Upper lobe of right lung (tissue), 1 donor: ENCODE measurements at regions not wholly inside any gene's neighbourhood (a gene's known extent, or its start where the extent isn't known, plus 50 kb on each side); places are given as distances from the start of the nearest gene placed in this dataset.
A peak's percentile ranks its signal among the peaks of the same experiment; 100 is the strongest.

Source experiments
- ATAC-seq: fragments of 200-7000 bp; cut with Tn5 transposase; one replicate; pipeline ENCODE4 v1.9.1; 2020; ENCODE audit warnings: mild to moderate bottlenecking, moderate library complexity
- DNase-seq: peaks from one replicate; pipeline ENCODE4 v3.0.0-alpha.2; 2020
- H3K27ac ChIP-seq: fragments of 200-600 bp; one replicate; pipeline ENCODE4 v1.8.0; 2022
- H3K27me3 ChIP-seq: fragments of 200-600 bp; one replicate; pipeline ENCODE4 v1.8.0; 2022; ENCODE audit warnings: mild to moderate bottlenecking
- H3K36me3 ChIP-seq: fragments of 200-600 bp; one replicate; pipeline ENCODE4 v1.8.0; 2022
- H3K4me1 ChIP-seq: fragments of 200-600 bp; one replicate; pipeline ENCODE4 v1.8.0; 2022
- H3K4me3 ChIP-seq: fragments of 200-600 bp; one replicate; pipeline ENCODE4 v1.8.0; 2022; ENCODE audit warnings: mild to moderate bottlenecking
- H3K9me3 ChIP-seq: fragments of 200-600 bp; one replicate; pipeline ENCODE4 v1.8.0; 2022
- intact Hi-C: fragments of 100-400 bp; cut with DNase I; formaldehyde crosslinking; loops from one replicate; pipeline ENCODE4 v1.11.0; 2022
- TF ChIP-seq, protein P1 (sequence below): fragments of 200-600 bp; IDR thresholded peaks from one replicate; pipeline ENCODE4 v1.8.0; 2022; ENCODE audit warnings: antibody characterized with exemption
- donor health status: DM: no; HTN: yes; CAD: no; lungs with severe emphysema.

DNA sequence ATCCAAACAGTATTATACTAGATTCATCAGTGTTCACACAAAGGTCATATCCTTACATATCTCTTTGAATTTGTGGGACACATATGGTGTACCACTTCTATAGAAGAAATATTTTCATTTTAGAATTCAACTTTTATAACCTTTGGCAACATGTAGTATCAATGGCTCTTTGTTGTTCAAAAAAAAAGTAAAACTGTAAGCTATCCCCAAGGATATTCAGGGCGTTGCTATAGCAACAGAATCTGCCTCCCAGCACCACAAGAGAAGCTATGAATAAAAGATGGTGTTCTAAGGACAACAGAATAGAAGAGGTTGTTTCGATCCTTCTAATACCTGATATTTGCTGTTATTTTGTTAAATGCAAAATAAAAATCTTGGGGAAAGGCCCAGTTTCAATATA lies 139.3 kb downstream of the BRMS1L start:
- Histone ChIP-seq H3K9me3 (no peaks in the 10 kb centered on the region), H3K36me3 (no peaks in the 10 kb centered on the region), H3K4me1 (no peaks in the 10 kb centered on the region), H3K4me3 (no peak overlapping the region), H3K27me3 (no peaks in the 10 kb centered on the region), H3K27ac (no peak overlapping the region)
- ATAC-seq (no peak), DNase-seq (no peak)
- intact Hi-C loops: no loop called here
- TF ChIP-seq, protein P1, sequence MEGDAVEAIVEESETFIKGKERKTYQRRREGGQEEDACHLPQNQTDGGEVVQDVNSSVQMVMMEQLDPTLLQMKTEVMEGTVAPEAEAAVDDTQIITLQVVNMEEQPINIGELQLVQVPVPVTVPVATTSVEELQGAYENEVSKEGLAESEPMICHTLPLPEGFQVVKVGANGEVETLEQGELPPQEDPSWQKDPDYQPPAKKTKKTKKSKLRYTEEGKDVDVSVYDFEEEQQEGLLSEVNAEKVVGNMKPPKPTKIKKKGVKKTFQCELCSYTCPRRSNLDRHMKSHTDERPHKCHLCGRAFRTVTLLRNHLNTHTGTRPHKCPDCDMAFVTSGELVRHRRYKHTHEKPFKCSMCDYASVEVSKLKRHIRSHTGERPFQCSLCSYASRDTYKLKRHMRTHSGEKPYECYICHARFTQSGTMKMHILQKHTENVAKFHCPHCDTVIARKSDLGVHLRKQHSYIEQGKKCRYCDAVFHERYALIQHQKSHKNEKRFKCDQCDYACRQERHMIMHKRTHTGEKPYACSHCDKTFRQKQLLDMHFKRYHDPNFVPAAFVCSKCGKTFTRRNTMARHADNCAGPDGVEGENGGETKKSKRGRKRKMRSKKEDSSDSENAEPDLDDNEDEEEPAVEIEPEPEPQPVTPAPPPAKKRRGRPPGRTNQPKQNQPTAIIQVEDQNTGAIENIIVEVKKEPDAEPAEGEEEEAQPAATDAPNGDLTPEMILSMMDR: no peak

DNA sequence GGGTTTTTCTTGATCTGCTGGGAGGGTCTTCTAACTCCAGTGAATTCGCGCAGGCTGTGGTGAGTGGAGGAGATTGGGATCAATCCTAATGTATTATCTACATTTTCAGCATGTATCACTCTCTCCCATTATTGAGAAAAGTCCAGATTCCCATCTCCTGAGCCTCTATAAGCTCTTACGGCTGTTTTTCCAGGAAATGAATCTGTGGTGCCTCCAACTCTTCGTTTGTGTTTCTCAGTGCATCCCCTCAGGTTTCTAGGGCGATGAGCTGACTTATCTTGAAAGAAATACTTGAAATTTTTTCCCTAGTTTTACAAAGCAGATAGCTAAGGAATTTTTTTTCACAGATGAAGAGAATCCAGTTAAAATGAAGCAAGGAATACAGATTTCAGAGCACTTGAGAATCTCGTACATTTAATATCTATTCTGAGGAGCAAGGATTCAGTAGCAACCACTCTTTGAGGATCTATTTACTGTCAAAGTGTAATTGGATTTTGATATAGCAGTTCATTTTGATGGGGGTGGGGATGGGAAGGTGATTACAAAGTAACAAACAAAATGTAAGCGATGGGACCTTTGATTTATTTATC lies 138.7 kb downstream of the BRMS1L start:
- ATAC-seq: no peak
- H3K27me3 ChIP-seq: no peaks in the 10 kb centered on the region
- no peaks in the 10 kb centered on the region for H3K4me1 ChIP-seq
- no peak overlapping the region for H3K27ac ChIP-seq
- TF ChIP-seq, protein P1: no peak
- DNase-seq: no peak
- H3K36me3 ChIP-seq: no peaks in the 10 kb centered on the region
- no peaks in the 10 kb centered on the region for H3K9me3 ChIP-seq
- intact Hi-C loops: no loop called here
- no peak overlapping the region for H3K4me3 ChIP-seq

DNA sequence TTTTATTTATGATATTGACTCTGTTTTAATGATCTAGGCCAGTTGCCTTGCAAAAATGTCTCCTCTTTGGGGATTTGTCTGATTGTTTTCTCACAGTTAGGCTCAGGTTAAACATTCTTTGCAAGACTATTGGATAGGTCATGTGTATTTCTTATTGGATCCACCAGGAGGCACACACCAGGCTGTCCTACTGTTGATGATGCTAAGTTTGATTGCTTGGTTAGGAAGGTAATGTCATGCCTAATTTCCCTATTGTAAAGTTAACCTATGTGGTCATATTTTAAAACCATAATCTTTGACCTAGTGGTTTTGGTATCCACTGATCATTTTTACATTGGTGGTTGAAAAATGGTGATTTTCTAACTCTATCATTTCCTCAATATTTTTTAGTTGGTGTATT lies 137.1 kb downstream of the BRMS1L start:
- DNase-seq: no peak
- TF ChIP-seq, protein P1: peak; percentile 16
- no peaks in the 10 kb centered on the region for H3K36me3 ChIP-seq
- no peak overlapping the region for H3K4me3 ChIP-seq
- no peaks in the 10 kb centered on the region for H3K27me3 ChIP-seq
- intact Hi-C loops: no loop called here
- no peaks in the 10 kb centered on the region for H3K9me3 ChIP-seq
- H3K4me1 ChIP-seq: no peaks in the 10 kb centered on the region
- H3K27ac ChIP-seq: no peak overlapping the region
- ATAC-seq: no peak

DNA sequence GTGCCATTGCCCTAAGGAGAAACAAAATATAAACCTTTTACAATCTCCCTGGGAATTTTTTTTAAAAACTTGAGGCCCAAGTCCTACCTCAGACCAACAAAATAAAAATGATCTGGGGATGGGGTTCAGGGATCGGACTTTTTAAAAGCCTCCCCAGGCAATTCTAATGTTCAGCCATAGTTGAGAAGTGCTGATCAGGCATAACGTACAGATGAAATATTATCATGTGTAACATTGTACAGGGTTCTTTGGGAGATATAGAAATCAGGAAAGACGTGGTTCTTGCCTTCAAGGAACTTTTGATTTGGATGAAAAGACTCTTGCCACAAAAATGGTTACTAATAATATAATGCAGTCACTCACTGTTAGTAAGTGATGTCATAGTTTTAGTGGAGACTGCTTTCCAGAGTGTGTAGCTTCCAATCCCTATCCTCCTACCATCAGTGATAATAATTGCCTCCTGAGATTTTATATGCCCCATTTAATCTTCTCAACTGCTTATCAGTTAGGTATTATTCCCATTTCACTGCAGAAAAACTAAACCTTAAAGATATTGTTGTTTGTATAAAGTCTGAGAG lies 135.6 kb downstream of the BRMS1L start:
- ATAC-seq: no peak
- intact Hi-C loops: no loop called here
- Histone ChIP-seq H3K9me3 (no peaks in the 10 kb centered on the region), H3K4me1 (no peaks in the 10 kb centered on the region), H3K4me3 (no peak overlapping the region), H3K36me3 (no peaks in the 10 kb centered on the region), H3K27ac (no peak overlapping the region), H3K27me3 (no peaks in the 10 kb centered on the region)
- TF ChIP-seq, protein P1: no peak
- DNase-seq: no peak

DNA sequence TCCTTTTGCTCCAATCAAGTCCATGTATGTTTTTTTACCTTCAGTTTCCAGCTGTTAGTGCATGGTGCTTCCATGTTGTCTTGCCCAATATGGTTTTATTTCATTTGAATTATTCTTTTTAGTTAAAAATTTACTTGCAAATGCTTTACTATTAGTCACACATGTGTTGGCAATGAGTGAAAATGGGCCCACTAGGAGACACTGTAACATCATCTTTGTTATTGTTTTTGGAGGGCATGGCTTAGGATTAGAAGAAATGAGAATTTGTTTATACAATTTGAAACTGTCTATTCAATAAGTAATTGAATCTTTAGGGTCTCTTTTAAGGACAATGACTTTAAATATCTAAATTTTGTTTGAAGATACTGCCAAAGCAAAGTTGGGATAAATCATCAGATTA lies 133.7 kb downstream of the BRMS1L start:
- H3K4me3 ChIP-seq: no peak overlapping the region
- H3K27me3 ChIP-seq: no peaks in the 10 kb centered on the region
- intact Hi-C loops: no loop called here
- DNase-seq (no peak), ATAC-seq (no peak)
- H3K4me1 ChIP-seq: no peaks in the 10 kb centered on the region
- TF ChIP-seq, protein P1: no peak
- H3K27ac ChIP-seq: no peak overlapping the region
- H3K36me3 ChIP-seq: no peaks in the 10 kb centered on the region
- H3K9me3 ChIP-seq: no peaks in the 10 kb centered on the region

DNA sequence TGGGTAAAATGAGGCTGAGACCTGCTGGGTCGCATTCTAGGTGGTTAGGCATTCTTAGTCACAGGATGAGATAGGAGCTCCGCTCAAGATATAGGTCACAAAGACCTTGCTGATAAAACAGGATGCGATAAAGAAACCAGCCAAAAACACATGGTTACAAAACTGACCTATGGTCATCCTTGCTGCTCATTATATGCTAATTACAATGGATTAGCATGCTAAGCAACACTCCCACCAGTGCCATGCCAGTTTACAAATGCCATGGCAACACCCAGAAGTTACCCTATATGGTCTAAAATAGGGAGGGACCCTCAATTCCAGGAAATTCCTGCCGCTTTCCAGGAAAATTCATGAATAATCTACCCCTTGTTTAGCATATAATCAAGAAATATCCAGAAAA lies 132.4 kb downstream of the BRMS1L start:
- TF ChIP-seq, protein P1: no peak
- Histone ChIP-seq H3K4me1 (no peaks in the 10 kb centered on the region), H3K27me3 (no peaks in the 10 kb centered on the region), H3K9me3 (no peaks in the 10 kb centered on the region), H3K27ac (no peak overlapping the region), H3K36me3 (no peaks in the 10 kb centered on the region), H3K4me3 (no peak overlapping the region)
- ATAC-seq: no peak
- DNase-seq: no peak
- intact Hi-C loops: no loop called here
